EH (cell line): ENCODE measurements at regions not wholly inside any gene's neighbourhood (a gene's known extent, or its start where the extent isn't known, plus 50 kb on each side); places are given as distances from the start of the nearest gene placed in this dataset.

ENCODE experiments used
- DNase-seq: peaks from one replicate; pipeline ENCODE4 v3.0.0-alpha.2; 2015; ENCODE audit warnings: low read depth

GRCh38 chr15:67004142-67004541, 61.3 kb upstream of the SMAD3 start:
- no peak for DNase-seq

GRCh38 chr15:67005294-67005996, 60.0 kb upstream of the SMAD3 start:
- DNase-seq, result no peak

GRCh38 chr15:67006083-67007065, 59.0 kb upstream of the SMAD3 start:
- DNase-seq, result peak; percentile 15

GRCh38 chr15:67009576-67010569, 55.5 kb upstream of the SMAD3 start:
- no peak for DNase-seq

GRCh38 chr15:67010898-67011616, 54.3 kb upstream of the SMAD3 start:
- peak; percentile 56 for DNase-seq

- no peak for DNase-seq
Observed at GRCh38 chr15:67011617-67012005, 53.8 kb upstream of the SMAD3 start.

- peak; percentile 41 for DNase-seq
Observed at GRCh38 chr15:67013696-67014095, 51.7 kb upstream of the SMAD3 start.
